IPS-20b (cell line): ENCODE measurements at regions not wholly inside any gene's neighbourhood (a gene's known extent, or its start where the extent isn't known, plus 50 kb on each side); places are given as distances from the start of the nearest gene placed in this dataset.
"Not testable (repeated sequence)": the region's sequence is repeated elsewhere in the genome, so short reads cannot be mapped to it uniquely, and the experiment has no call there.

Experiments used
- H3K27ac ChIP-seq: one replicate; pipeline ENCODE4 v1.5.1; 2013; ENCODE audit warnings: low read length
- H3K27me3 ChIP-seq: 2 replicates; pipeline ENCODE4 v1.6.1; 2013; ENCODE audit warnings: mild to moderate bottlenecking, low read length, inconsistent platforms; ENCODE audit not compliant: insufficient read depth
- H3K36me3 ChIP-seq: 2 replicates; pipeline ENCODE4 v1.6.1; 2013; ENCODE audit warnings: low read depth, mild to moderate bottlenecking, inconsistent platforms, low read length, moderate library complexity; ENCODE audit not compliant: insufficient read depth
- H3K4me1 ChIP-seq: 2 replicates; pipeline ENCODE4 v1.6.1; 2013; ENCODE audit warnings: mild to moderate bottlenecking, control low read depth, inconsistent platforms, low read length, moderate library complexity; ENCODE audit not compliant: insufficient read depth
- H3K4me3 ChIP-seq: 2 replicates; pipeline ENCODE4 v1.5.1; 2013; ENCODE audit warnings: mild to moderate bottlenecking, low read length, inconsistent platforms
- H3K9ac ChIP-seq: 2 replicates; pipeline ENCODE4 v1.6.1; 2013; ENCODE audit warnings: low read depth, mild to moderate bottlenecking, inconsistent platforms, low read length, moderate library complexity
- H3K9me3 ChIP-seq: 2 replicates; pipeline ENCODE4 v1.6.1; 2013; ENCODE audit warnings: mild to moderate bottlenecking, low read depth, low read length, inconsistent platforms; ENCODE audit not compliant: insufficient read depth

- no peaks in the 10 kb centered on the region for H3K36me3 ChIP-seq
- no peak overlapping the region for H3K4me3 ChIP-seq
- no peak overlapping the region for H3K9ac ChIP-seq
- H3K9me3 ChIP-seq: no peaks in the 10 kb centered on the region
- H3K27ac ChIP-seq: no peak overlapping the region
- H3K4me1 ChIP-seq: peaks cover 6% of the 10 kb centered on the region
- H3K27me3 ChIP-seq: 0 out of 2 replicates have a peak, but pooled peaks cover 5% of the 10 kb centered on the region
Measured at GRCh38 chr1:229863651-229864545, 203.1 kb upstream of the GALNT2 start.

- Histone ChIP-seq H3K9ac (no peak overlapping the region), H3K9me3 (no peaks in the 10 kb centered on the region), H3K36me3 (no peaks in the 10 kb centered on the region), H3K4me3 (no peak overlapping the region), H3K4me1 (peaks cover 6% of the 10 kb centered on the region), H3K27me3 (0 out of 2 replicates have a peak, but pooled peaks cover 5% of the 10 kb centered on the region), H3K27ac (no peak overlapping the region)
Measured at GRCh38 chr1:229864686-229865230, 202.3 kb upstream of the GALNT2 start.

DNA sequence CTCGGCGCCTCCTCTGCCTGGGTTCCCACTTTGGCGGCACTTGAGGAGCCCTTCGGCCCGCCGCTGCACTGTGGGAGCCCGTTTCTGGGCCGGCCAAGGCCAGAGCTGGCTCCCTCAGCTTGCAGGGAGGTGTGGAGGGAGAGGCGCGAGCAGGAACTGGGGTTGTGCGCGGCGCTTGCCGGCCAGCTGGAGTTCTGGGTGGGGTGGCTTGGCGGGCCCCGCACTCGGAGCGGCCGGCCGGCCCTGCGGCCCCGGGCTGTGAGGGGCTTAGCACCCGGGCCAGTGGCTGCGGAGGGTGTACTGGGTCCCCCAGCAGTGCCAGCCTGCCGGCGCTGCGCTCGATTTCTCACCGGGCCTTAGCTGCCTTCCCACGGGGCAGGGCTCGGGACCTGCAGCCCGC lies 201.7 kb upstream of the GALNT2 start:
- not testable (repeated sequence) for H3K27ac ChIP-seq, H3K4me3 ChIP-seq, H3K9me3 ChIP-seq, H3K27me3 ChIP-seq, H3K4me1 ChIP-seq, H3K36me3 ChIP-seq, H3K9ac ChIP-seq

DNA sequence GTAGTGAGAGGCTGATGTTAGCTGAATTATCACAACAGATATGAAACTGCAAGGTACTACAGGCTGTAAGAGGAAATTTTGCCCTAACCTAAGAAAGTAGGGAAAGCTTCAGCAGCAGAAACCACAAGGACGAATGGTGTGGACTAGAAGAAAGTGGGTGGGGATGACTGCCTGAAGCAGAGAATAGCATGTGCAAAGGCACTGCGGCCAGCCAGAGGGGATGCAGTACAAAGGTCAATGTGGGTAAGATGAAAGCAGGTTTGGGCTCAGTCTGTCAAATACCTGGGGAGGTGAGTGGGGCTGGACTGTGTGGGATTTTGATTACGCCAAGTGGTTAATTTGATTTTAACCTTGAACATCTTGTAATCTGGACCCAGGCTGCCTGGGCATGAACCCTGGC lies 199.3 kb upstream of the GALNT2 start:
- no peak overlapping the region for H3K27ac ChIP-seq
- H3K9ac ChIP-seq: no peak overlapping the region
- H3K4me1 ChIP-seq: no peaks in the 10 kb centered on the region
- H3K4me3 ChIP-seq: no peak overlapping the region
- no peaks in the 10 kb centered on the region for H3K36me3 ChIP-seq
- H3K9me3 ChIP-seq: no peaks in the 10 kb centered on the region
- H3K27me3 ChIP-seq: no peaks in the 10 kb centered on the region

- no peaks in the 10 kb centered on the region for H3K9me3 ChIP-seq
- no peak overlapping the region for H3K27ac ChIP-seq
- no peaks in the 10 kb centered on the region for H3K4me1 ChIP-seq
- no peak overlapping the region for H3K4me3 ChIP-seq
- H3K27me3 ChIP-seq: no peaks in the 10 kb centered on the region
- H3K9ac ChIP-seq: no peak overlapping the region
- H3K36me3 ChIP-seq: no peaks in the 10 kb centered on the region
Measured at GRCh38 chr1:229869240-229869639, 197.8 kb upstream of the GALNT2 start.

DNA sequence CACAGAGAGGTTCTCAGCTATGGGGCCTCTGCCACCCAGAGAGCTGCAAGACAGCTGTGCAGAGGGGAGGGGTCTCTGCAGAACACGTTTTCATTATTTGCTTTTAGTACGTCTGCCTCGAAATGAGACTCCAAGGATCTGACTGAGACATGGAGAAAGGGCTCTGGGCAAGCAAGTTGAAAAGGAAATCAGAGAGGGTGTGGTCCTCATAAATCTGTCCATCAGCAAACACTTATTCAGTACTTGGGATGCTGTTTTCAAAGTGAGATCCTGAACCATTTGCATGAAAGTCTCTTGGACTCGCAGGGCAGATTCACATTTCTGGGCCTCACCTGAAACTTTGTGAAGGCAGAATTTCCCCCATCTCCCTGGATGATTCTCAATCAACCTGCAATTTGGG lies 197.4 kb upstream of the GALNT2 start:
- no peaks in the 10 kb centered on the region for H3K9me3 ChIP-seq
- H3K4me1 ChIP-seq: no peaks in the 10 kb centered on the region
- H3K9ac ChIP-seq: no peak overlapping the region
- H3K36me3 ChIP-seq: no peaks in the 10 kb centered on the region
- no peak overlapping the region for H3K4me3 ChIP-seq
- no peak overlapping the region for H3K27ac ChIP-seq
- no peaks in the 10 kb centered on the region for H3K27me3 ChIP-seq

DNA sequence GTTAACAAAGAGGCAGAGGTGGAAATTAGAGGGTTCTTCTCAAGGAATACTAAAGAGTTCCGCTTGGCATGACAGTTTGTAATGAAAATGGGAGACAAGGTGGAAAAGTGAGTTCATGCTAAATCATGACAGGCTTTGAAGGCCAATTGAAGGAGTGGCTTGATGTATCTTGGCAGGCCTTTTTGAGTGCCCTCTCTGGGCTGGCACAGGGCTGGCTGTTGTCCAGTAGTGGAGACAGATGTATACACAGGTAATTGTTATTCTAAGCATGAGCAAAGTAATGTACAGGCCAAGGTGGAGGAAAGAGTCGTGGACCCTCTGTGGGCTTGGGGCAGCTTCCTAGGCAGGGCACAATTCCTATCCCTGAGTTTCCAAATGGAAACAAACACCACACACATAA lies 196.7 kb upstream of the GALNT2 start:
- Histone ChIP-seq H3K27ac (no peak overlapping the region), H3K4me1 (no peaks in the 10 kb centered on the region), H3K9me3 (no peaks in the 10 kb centered on the region), H3K36me3 (no peaks in the 10 kb centered on the region), H3K27me3 (no peaks in the 10 kb centered on the region), H3K9ac (no peak overlapping the region), H3K4me3 (no peak overlapping the region)

GRCh38 chr1:229871078-229871676 lies 195.9 kb upstream of the GALNT2 start:
- Histone ChIP-seq H3K4me1 (no peaks in the 10 kb centered on the region), H3K9me3 (no peaks in the 10 kb centered on the region), H3K36me3 (no peaks in the 10 kb centered on the region), H3K4me3 (no peak overlapping the region), H3K27ac (no peak overlapping the region), H3K27me3 (no peaks in the 10 kb centered on the region), H3K9ac (no peak overlapping the region)

DNA sequence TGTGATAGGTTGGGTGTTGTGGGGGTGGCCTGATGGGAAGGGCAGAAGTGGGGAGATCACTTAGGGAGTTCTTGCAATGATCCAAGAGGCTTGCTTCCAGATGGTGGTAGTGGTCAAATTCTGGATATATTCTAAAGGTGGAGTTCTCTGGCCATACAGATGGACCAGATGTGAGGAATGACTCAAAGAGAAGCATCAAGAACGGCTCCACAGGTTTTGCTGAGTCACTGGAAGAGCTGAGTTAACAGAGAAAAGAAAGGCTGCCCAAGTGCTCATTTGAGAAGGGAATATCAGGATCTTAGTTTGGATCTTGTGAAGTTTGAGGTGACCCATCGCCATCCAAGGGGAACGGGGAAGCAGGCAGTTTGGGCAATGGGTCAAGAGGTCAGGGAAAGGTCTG lies 192.9 kb upstream of the GALNT2 start:
- H3K9me3 ChIP-seq: no peaks in the 10 kb centered on the region
- H3K36me3 ChIP-seq: no peaks in the 10 kb centered on the region
- H3K9ac ChIP-seq: no peak overlapping the region
- no peaks in the 10 kb centered on the region for H3K4me1 ChIP-seq
- H3K4me3 ChIP-seq: no peak overlapping the region
- H3K27me3 ChIP-seq: no peaks in the 10 kb centered on the region
- H3K27ac ChIP-seq: no peak overlapping the region

DNA sequence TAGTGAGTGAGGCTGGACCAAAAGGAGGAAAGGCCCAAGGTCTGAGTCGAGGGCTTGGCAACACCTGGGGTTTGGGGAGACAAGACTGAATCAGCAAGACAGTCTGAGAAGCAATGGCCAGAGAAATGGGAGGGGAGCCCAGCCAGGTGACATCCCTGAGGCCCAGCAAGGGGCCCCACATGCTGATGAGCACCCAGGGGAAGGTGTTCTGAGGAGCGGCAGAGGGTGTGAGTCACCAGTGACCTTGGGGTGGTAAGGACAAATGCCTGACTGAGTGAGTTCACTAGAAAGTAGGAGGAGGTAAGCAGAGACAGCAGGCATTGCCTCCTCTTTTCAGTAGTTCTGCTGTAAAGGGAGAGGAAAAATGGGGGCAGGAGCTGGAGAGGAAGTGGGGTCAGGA lies 192.4 kb upstream of the GALNT2 start:
- Histone ChIP-seq H3K27ac (no peak overlapping the region), H3K9me3 (no peaks in the 10 kb centered on the region), H3K27me3 (no peaks in the 10 kb centered on the region), H3K9ac (no peak overlapping the region), H3K4me3 (no peak overlapping the region), H3K4me1 (no peaks in the 10 kb centered on the region), H3K36me3 (no peaks in the 10 kb centered on the region)

GRCh38 chr1:229875086-229875485 lies 192.0 kb upstream of the GALNT2 start:
- no peak overlapping the region for H3K27ac ChIP-seq

GRCh38 chr1:229879746-229880145 lies 187.3 kb upstream of the GALNT2 start:
- Histone ChIP-seq H3K9ac (no peak overlapping the region), H3K9me3 (no peaks in the 10 kb centered on the region), H3K27ac (no peak overlapping the region), H3K4me3 (no peak overlapping the region), H3K4me1 (no peaks in the 10 kb centered on the region), H3K36me3 (no peaks in the 10 kb centered on the region), H3K27me3 (no peaks in the 10 kb centered on the region)

More at GRCh38 chr1:229875086-229875485, 192.0 kb upstream of the GALNT2 start:
- Histone ChIP-seq H3K4me3 (no peak overlapping the region), H3K36me3 (no peaks in the 10 kb centered on the region), H3K4me1 (no peaks in the 10 kb centered on the region), H3K9ac (no peak overlapping the region), H3K27me3 (no peaks in the 10 kb centered on the region), H3K9me3 (no peaks in the 10 kb centered on the region)
